ACHN (cell line): ENCODE measurements at regions not wholly inside any gene's neighbourhood (a gene's known extent, or its start where the extent isn't known, plus 50 kb on each side); places are given as distances from the start of the nearest gene placed in this dataset.
"Not testable (repeated sequence)": the region's sequence is repeated elsewhere in the genome, so short reads cannot be mapped to it uniquely, and the experiment has no call there.

Experiments
- DNase-seq: peaks from one replicate; pipeline ENCODE4 v3.0.0-alpha.2; 2015
- in situ Hi-C: cut with HindIII; loops from 2 replicates; pipeline ENCODE4 v1.10.0; 2017; ENCODE audit warnings: low sequenced_read_pairs, low pct_ligation_motif_present, low pct_unique_long_range_greater_than_20kb

- in situ Hi-C loops, result no loop called here
- no peak for DNase-seq
These were observed 69.7 kb downstream of the RPS6KA4 start for GRCh38 chr11:64428693-64429092.

- in situ Hi-C loops, result no loop called here
- DNase-seq, result no peak
These were observed 71.0 kb downstream of the RPS6KA4 start for GRCh38 chr11:64429970-64430369.

GRCh38 chr11:64430645-64431044 is 71.7 kb downstream of the RPS6KA4 start:
- in situ Hi-C loops, result no loop called here
- DNase-seq, result no peak

GRCh38 chr11:64436000-64436399 is 77.0 kb downstream of the RPS6KA4 start:
- no peak for DNase-seq
- in situ Hi-C loops, result no loop called here

- in situ Hi-C loops, result no loop called here
- no peak for DNase-seq
These were observed 78.5 kb downstream of the RPS6KA4 start for GRCh38 chr11:64437426-64437825.

GRCh38 chr11:64438986-64439771 is 80.2 kb downstream of the RPS6KA4 start:
- in situ Hi-C loops, result no loop called here
- DNase-seq, result no peak

GRCh38 chr11:64439772-64440491 is 81.0 kb downstream of the RPS6KA4 start:
- in situ Hi-C loops, result not testable (repeated sequence)

GRCh38 chr11:64441127-64441526 is 82.2 kb downstream of the RPS6KA4 start:
- in situ Hi-C loops, result no loop called here
- no peak for DNase-seq

More at GRCh38 chr11:64439772-64440491, 81.0 kb downstream of the RPS6KA4 start:
- DNase-seq, result not testable (repeated sequence)

- in situ Hi-C loops, result no loop called here
These were observed 84.0 kb downstream of the RPS6KA4 start for GRCh38 chr11:64443001-64443400.

GRCh38 chr11:64444838-64445441 is 86.0 kb downstream of the RPS6KA4 start:
- in situ Hi-C loops, result no loop called here
- no peak for DNase-seq

More at GRCh38 chr11:64443001-64443400, 84.0 kb downstream of the RPS6KA4 start:
- DNase-seq, result no peak

- no peak for DNase-seq
- in situ Hi-C loops, result no loop called here
These were observed 86.7 kb downstream of the RPS6KA4 start for GRCh38 chr11:64445651-64446050.

GRCh38 chr11:64447831-64448598 is 89.1 kb downstream of the RPS6KA4 start:
- in situ Hi-C loops, result no loop called here
- DNase-seq, result no peak

GRCh38 chr11:64448599-64449380 is 89.8 kb downstream of the RPS6KA4 start:
- DNase-seq, result peak; percentile 67
- in situ Hi-C loops, result no loop called here

- peak; percentile 61 for DNase-seq
- in situ Hi-C loops, result no loop called here
These were observed 90.6 kb downstream of the RPS6KA4 start for GRCh38 chr11:64449381-64450167.

- DNase-seq, result no peak
- in situ Hi-C loops, result no loop called here
These were observed 91.2 kb downstream of the RPS6KA4 start for GRCh38 chr11:64450168-64450560.

- no peak for DNase-seq
- in situ Hi-C loops, result no loop called here
These were observed 92.9 kb downstream of the RPS6KA4 start for GRCh38 chr11:64451856-64452255.

- DNase-seq, result no peak
- in situ Hi-C loops, result no loop called here
These were observed 94.5 kb downstream of the RPS6KA4 start for GRCh38 chr11:64453466-64453865.
